Sciatic nerve (tissue), 2 donors: ENCODE measurements at regions not wholly inside any gene's neighbourhood (a gene's known extent, or its start where the extent isn't known, plus 50 kb on each side); places are given as distances from the start of the nearest gene placed in this dataset.
"Not testable (repeated sequence)": the region's sequence is repeated elsewhere in the genome, so short reads cannot be mapped to it uniquely, and the experiment has no call there.

Experiments used
- ATAC-seq: fragments of 200-7000 bp; cut with Tn5 transposase; one replicate; pipeline ENCODE4 v1.9.1; 2020; ENCODE audit warnings: mild to moderate bottlenecking, moderate library complexity
- DNase-seq: peaks from one replicate; pipeline ENCODE4 v3.0.0-alpha.2; 2020; ENCODE audit warnings: low spot score
- intact Hi-C: fragments of 100-400 bp; cut with DNase I; formaldehyde crosslinking; loops from one replicate; pipeline ENCODE4 v1.14.2; 2022
- donor health status: DM: no; HTN: no; CAD: no.
- donor health status: DM: no; HTN: no; CAD: no.

DNA sequence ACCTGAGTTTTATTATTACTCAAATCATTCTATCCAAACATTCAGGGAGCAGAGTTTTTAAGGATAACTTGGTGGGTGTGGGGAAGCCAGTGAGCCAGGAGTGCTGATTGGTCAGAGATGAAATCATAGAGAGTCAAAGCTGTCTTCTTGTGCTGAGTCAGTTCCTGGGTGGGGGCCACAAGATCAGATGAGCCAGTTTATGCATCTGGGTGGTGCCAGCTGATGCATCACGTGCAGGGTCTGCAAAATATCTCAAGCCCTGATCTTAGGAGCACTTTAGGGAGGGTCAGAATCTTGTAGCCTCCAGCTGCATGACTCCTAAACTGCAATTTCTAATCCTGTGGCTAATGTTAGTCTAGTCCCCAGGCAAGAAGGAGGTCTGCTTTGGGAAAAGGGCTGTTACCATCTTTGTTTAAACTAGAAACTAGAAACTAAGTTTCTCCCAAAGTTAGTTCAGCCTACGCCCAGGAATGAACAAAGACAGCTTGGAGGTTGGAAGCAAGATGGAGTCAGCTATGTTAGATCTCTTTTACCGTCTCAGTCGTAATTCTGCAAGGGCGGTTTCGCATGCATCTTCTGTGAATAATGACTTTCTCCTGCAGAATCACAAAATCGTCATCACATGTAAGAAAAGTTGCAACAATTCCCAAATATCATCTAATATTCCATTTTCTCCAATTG is 97.5 kb downstream of the ZNF664 start:
- ATAC-seq, intact Hi-C loops, DNase-seq: not testable (repeated sequence)

GRCh38 chr12:124071075-124071443 is 98.0 kb downstream of the ZNF664 start:
- DNase-seq (no peak), ATAC-seq (no peak)
- intact Hi-C loops = no loop called here

DNA sequence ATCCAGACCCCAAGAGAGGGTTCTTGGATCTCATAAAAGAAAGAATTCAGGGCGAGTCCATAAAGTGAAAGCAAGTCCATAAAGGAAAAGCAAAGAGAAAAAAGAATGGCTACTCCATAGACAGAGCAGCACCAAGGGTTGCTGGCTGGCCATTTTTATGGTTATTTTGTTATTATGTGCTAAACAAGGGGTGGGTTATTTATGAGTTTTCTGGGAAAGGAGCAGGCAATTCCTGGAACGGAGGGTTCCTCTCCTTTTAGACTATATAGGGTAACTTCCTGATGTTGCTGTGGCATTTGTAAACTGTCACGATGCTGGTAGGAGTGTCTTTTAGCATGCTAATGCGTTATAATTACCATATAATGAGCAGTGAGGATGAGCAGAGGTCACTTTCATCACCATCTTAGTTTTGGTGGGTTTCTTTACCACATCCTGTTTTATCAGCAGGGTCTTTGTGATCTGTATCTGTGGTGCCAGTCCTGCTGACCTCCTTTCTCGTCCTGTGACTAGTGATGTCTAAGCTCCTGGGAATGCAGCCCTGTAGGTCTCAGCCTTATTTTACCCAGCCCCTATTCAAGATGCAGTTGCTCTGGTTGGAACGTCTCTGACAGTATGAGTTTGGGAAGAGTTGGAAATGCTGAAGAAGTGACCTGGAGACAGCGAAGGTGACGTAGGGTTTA is 100.5 kb downstream of the ZNF664 start:
- no peak for ATAC-seq
- DNase-seq = no peak
- intact Hi-C loops = no loop called here

GRCh38 chr12:124075841-124076240 is 102.8 kb downstream of the ZNF664 start:
- intact Hi-C loops = no loop called here
- DNase-seq (no peak), ATAC-seq (peak; percentile 31)

GRCh38 chr12:124077701-124078100 is 104.7 kb downstream of the ZNF664 start:
- ATAC-seq (no peak), DNase-seq (no peak)
- intact Hi-C loops = no loop called here

GRCh38 chr12:124078800-124079199 is 105.8 kb downstream of the ZNF664 start:
- no peak for ATAC-seq
- no peak for DNase-seq
- intact Hi-C loops = no loop called here

- intact Hi-C loops = no loop called here
- no peak for ATAC-seq
- no peak for DNase-seq
Measured at GRCh38 chr12:124080649-124081048, 107.6 kb downstream of the ZNF664 start.

DNA sequence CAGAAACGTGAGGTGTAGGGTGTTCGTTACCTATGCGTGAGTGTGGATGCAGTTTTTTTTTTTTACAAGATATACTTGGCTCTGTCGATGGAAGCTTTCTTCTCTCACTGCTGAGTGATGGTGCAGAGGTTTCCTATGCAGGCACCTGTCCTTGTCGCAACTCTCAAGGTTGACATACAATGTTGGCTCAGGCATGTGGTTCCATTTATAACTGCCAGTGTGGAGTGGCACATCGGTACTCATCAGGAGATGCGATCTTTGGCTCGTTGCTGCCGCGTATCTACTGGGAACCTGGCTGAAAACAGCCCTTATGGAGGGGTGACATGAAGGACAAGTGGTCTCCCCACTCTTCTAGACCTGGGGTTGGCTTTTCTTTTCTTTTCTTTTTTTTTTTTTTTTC is 109.0 kb downstream of the ZNF664 start:
- no peak for DNase-seq
- intact Hi-C loops = no loop called here
- ATAC-seq = no peak

- ATAC-seq = no peak
- DNase-seq = no peak
- intact Hi-C loops = no loop called here
Measured at GRCh38 chr12:124082687-124083086, 109.7 kb downstream of the ZNF664 start.

- ATAC-seq = no peak
- intact Hi-C loops = no loop called here
- DNase-seq = no peak
Measured at GRCh38 chr12:124083708-124084107, 110.7 kb downstream of the ZNF664 start.

GRCh38 chr12:124085419-124086296 is 112.6 kb downstream of the ZNF664 start:
- DNase-seq (no peak), ATAC-seq (no peak)
- intact Hi-C loops = no loop called here

GRCh38 chr12:124086299-124086898 is 113.4 kb downstream of the ZNF664 start:
- ATAC-seq (no peak), DNase-seq (no peak)
- intact Hi-C loops = no loop called here

DNA sequence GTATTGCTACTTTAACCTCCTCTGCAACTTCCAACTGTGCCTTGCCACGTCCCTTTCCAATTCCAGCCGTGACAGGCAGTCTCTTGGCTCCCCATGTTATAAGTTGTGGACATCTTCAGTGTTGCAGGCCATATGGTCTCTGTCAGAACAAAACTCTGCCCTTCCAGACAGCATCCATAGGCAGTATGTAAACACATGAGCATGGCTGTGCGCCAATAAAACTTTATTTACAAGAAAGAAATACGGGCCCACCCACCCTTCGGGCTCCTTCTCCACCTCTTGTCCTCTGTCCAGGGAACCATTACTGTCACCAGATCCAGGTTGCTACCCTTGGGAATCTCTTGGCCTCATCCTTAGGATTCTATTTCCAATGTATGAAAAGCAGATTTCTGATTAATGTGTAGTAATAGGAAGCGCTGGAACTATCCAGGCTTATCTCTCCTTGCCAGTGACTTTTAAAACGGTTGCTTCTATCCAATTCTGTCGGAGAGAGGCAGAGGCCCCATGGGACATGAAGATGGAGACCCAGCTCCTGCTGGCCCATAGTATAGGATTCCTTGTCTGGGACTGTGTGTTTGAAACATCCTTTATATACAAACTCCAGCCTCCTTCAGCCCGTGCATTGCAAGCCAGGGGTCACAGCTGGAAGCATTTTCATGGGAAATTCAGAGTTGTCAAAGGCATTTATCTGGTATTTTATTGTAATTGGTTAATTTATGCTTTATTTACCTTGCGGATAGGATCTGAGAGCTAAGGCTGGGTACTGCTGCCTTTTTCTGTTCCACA is 114.4 kb downstream of the ZNF664 start:
- intact Hi-C loops = no loop called here
- no peak for DNase-seq
- no peak for ATAC-seq

- intact Hi-C loops = no loop called here
- ATAC-seq = peak; percentile 68
- no peak for DNase-seq
Measured at GRCh38 chr12:124088217-124088907, 115.3 kb downstream of the ZNF664 start.

DNA sequence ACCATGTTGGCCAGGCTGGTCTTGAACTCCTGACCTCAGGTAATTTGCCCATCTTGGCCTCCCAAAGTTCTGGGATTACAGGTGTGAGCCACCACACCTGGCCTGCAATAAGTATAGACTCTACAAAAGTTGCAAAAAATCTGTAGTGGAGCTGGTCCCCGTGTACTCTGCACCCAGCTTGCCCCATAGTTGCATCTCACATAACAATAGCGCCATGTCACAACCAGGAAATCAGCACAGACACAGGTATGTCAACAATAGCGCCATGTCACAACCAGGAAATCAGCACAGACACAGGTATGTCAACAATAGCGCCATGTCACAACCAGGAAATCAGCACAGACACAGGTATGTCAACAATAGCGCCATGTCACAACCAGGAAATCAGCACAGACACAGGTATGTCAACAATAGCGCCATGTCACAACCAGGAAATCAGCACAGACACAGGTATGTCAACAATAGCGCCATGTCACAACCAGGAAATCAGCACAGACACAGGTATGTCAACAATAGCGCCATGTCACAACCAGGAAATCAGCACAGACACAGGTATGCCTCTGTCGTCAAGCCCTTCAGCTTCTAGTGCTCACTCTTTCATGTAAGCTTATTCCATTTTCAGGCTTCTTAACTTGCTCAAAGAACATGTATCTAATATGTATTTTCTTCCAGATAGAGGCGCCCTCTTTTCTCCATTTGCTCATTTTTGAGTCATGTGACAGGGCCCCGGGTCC is 116.3 kb downstream of the ZNF664 start:
- intact Hi-C loops, DNase-seq, ATAC-seq: not testable (repeated sequence)

- intact Hi-C loops = no loop called here
- no peak for DNase-seq
- ATAC-seq = no peak
Measured at GRCh38 chr12:124091835-124092234, 118.8 kb downstream of the ZNF664 start.

DNA sequence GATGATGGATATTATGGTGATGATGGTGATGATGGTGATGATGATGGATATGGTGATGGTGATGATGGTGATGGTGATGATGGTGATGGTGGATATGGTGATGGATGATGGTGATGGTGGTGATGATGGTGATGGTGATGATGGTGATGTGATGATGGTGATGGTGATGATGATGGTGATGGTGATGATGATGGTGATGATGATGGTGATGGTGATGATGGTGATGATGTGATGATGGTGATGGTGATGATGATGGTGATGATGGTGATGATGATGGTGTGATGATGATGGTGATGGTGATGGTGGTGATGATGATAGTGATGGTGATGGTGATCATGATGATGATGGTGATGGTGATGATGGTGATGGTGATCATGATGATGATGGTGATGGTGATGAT is 119.5 kb downstream of the ZNF664 start:
- intact Hi-C loops, ATAC-seq, DNase-seq: not testable (repeated sequence)

GRCh38 chr12:124093297-124093696 is 120.3 kb downstream of the ZNF664 start:
- ATAC-seq (no peak), DNase-seq (no peak)
- intact Hi-C loops = no loop called here
